Posterior vena cava (tissue), 2 donors: ENCODE measurements at regions not wholly inside any gene's neighbourhood (a gene's known extent, or its start where the extent isn't known, plus 50 kb on each side); places are given as distances from the start of the nearest gene placed in this dataset.

ENCODE experiments used
- DNase-seq: peaks from one replicate; pipeline ENCODE4 v3.0.0-alpha.2; 2020; ENCODE audit warnings: low spot score
- intact Hi-C, 2 donors: fragments of 100-400 bp; cut with DNase I; formaldehyde crosslinking; loops; one replicate each; pipeline versions ENCODE4 v1.14.1 to v1.14.2; 2022 to 2023
- donor health status: DM: yes; HTN: yes; CAD: no.
- donor health status: DM: yes; HTN: yes; CAD: no.

DNA sequence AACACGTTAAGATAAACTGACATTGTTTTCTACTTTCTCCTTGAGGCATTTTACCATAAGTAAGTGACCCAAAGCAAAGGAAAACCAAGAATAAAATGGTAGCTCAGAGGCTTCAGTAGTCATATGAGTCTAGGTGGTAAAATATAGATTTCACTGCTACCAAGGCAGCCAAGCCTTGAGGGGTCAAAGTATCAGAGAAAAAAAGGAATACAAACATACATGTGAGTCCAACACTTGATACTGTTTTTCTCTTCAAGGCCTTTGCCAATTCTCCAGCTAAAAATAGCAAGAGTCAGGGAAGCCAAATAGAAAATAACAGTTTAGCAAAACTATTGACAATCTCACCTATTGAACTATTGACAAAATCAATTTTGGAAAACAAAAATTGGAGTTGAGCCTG, 925.9 kb downstream of the BCL11A start:
- intact Hi-C loops, result no loop called here
- DNase-seq, result no peak

- DNase-seq, result no peak
- intact Hi-C loops, result no loop called here
Observed at GRCh38 chr2:59622599-59623308, 930.7 kb downstream of the BCL11A start.

GRCh38 chr2:59604123-59604522, 949.3 kb downstream of the BCL11A start:
- DNase-seq, result no peak
- intact Hi-C loops, result no loop called here

- intact Hi-C loops, result no loop called here
- no peak for DNase-seq
Observed at GRCh38 chr2:59594671-59595222, 958.7 kb downstream of the BCL11A start.

GRCh38 chr2:59590798-59591197, 962.7 kb downstream of the BCL11A start:
- no peak for DNase-seq
- intact Hi-C loops, result no loop called here

DNA sequence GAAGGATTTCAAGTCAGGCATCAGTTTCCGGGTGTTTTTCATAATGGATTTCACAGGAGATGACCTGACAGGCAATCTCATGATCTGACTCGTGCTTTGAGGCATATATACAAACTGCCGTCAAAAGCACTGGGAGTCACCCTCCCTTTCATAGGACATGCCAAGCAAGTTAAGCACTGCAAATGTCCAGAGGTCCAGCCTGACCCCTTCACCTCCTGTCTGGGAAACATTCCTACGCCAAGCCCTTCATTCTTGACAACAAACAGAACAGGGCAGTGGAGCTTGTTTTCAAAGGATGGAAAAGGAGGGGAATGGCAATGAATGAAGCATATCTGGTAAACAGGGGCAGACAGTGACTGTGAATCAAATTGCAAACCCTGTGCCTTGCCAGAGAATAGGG, 963.6 kb downstream of the BCL11A start:
- no peak for DNase-seq
- intact Hi-C loops, result no loop called here

GRCh38 chr2:59588286-59588685, 965.2 kb downstream of the BCL11A start:
- DNase-seq, result no peak
- intact Hi-C loops, result no loop called here

DNA sequence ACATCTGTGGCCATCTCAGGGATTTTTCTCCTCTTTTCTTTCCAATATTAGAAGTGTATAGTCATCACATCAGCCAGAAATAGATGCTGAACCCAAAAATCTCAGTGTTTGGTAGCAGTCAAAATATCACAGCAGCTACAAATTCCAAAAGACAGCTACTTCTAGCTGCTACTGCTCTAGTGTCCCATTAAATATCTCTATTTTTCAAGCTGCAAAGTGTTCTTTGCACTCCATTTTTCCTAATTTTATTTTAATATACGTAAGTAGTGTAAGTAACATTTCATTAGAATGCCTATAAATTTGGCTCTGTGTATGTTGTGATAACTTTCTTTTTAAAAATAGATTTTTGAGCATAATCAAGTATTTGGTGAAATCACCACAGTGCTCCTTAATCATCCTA, 967.3 kb downstream of the BCL11A start:
- intact Hi-C loops, result no loop called here
- DNase-seq, result no peak

DNA sequence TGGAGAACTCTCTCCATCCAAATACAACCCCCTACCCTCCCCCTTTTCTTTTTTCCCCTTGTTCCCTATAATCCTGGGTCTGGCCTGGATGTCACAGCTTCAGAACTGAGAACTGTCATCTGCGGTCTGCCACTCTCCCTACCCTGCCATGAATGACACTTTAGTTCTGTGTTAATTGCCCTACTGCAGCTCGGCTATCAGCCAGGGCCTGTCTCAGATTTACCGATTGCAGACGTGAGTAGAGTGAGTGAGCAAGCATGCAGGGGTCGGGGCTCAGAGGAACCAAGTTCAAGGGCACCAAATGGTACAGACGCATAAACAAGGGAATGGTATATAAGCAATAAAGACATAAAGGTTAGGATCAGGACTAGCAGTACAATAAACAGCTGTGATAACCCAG, 967.8 kb downstream of the BCL11A start:
- intact Hi-C loops, result no loop called here
- no peak for DNase-seq

- intact Hi-C loops, result no loop called here
- no peak for DNase-seq
Observed at GRCh38 chr2:59584958-59585357, 968.5 kb downstream of the BCL11A start.

- DNase-seq, result no peak
- intact Hi-C loops, result no loop called here
Observed at GRCh38 chr2:59583173-59583765, 970.2 kb downstream of the BCL11A start.

GRCh38 chr2:59578349-59578748, 975.1 kb downstream of the BCL11A start:
- intact Hi-C loops, result no loop called here
- DNase-seq, result no peak

- DNase-seq, result no peak
- intact Hi-C loops, result no loop called here
Observed at GRCh38 chr2:59575191-59575590, 978.3 kb downstream of the BCL11A start.

DNA sequence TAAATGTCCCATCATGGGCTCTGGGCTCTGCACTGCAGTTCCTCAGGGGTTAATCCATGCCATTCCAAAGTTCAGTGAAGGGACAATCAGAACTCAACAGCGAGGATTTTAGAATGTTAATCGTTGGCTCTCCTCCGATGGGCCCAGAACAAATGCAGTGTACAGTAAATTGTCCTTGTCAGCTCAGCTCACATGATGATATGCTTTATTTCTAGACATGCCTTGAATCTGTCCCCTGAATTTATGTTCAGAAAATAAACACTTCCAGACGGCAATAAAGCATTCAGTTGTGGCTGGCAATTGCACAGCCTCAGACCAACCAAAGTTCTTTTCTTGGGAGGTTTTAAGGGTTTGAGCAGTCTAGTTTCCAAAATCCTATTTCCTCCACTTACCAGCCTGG, 981.2 kb downstream of the BCL11A start:
- DNase-seq, result no peak
- intact Hi-C loops, result no loop called here

GRCh38 chr2:59570818-59571217, 982.6 kb downstream of the BCL11A start:
- intact Hi-C loops, result no loop called here
- DNase-seq, result no peak

GRCh38 chr2:59569124-59569523, 984.3 kb downstream of the BCL11A start:
- no peak for DNase-seq
- intact Hi-C loops, result no loop called here

DNA sequence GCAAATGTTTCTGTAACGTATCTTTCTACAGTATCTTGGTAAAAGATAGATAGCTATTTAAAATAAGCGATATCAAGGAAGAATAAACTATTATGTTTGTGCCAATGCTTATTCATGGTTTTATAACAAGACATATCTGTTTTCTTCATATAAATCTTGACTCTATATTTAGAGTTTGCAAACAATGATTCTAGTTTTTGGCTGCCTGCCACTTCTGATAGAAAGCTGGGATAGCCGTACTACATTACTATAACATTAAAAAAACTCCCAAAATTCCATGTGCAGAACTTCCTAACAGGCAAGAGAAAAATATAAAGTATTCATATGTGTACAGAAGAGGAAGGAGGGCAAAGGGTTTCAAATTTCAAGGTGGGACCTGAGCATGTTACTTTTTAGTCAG, 985.0 kb downstream of the BCL11A start:
- intact Hi-C loops, result no loop called here

GRCh38 chr2:59567151-59567550, 986.3 kb downstream of the BCL11A start:
- intact Hi-C loops, result no loop called here
- no peak for DNase-seq

More for the DNA sequence above, 985.0 kb downstream of the BCL11A start:
- no peak for DNase-seq

GRCh38 chr2:59566739-59567138, 986.7 kb downstream of the BCL11A start:
- intact Hi-C loops, result no loop called here
- DNase-seq, result no peak

DNA sequence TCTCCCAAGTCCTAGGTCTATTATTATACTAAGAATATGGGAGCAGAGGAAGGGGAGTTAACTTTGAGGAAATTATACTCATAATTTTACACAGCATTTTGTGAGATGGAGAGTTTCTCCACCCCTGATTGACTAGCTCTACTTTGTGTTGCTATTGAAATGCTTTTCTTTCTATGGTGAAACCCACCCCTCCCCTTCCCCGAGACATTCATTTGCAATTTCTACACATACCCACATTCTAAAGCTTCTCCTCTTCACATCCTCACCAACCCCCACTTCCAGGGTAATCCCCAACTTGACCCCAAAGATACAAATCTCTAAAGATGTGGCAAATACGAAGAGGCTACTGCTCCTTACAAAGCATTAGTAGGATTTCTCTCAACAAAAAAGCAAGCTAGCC, 992.2 kb downstream of the BCL11A start:
- intact Hi-C loops, result no loop called here
- no peak for DNase-seq

- DNase-seq, result no peak
- intact Hi-C loops, result no loop called here
Observed at GRCh38 chr2:59560769-59561168, 992.7 kb downstream of the BCL11A start.
